PC-9 (cell line): ENCODE measurements at regions not wholly inside any gene's neighbourhood (a gene's known extent, or its start where the extent isn't known, plus 50 kb on each side); places are given as distances from the start of the nearest gene placed in this dataset.

ENCODE experiments used
- BruUV-seq: library from RNA; stranded (reverse); fragments of 400-500 nt; replicated peaks from 2 replicates; lab custom pipeline; 2021; lab: Mats Ljungman, UMichigan
- CTCF ChIA-PET: fragments of 300-600 bp; sonication (Branson Sonifier 250); formaldehyde crosslinking; loops from one replicate; lab custom pipeline; 2022; ENCODE audit warnings: antibody characterized with exemption; lab: Charles Lee
- POLR2A ChIA-PET: fragments of 300-600 bp; sonication (Branson Sonifier 250); formaldehyde crosslinking; loops from one replicate; lab custom pipeline; 2022; ENCODE audit warnings: antibody characterized with exemption; ENCODE audit not compliant: unreplicated experiment; lab: Charles Lee
- DNase-seq, 2 experiments: peaks; one replicate each; pipeline versions ENCODE4 v3.0.0 to v3.0.0-alpha.2; 2015 to 2022; ENCODE audit warnings: mixed read lengths in 1 of 2
- H2AFZ ChIP-seq: fragments of 200-600 bp; sonication (generic); 2 replicates; pipeline ENCODE4 v1.8.1; 2017; ENCODE audit warnings: antibody characterized with exemption
- H3F3A ChIP-seq: fragments of 200-600 bp; sonication (generic); 2 replicates; pipeline ENCODE4 v1.8.1; 2017; ENCODE audit warnings: antibody characterized with exemption, mild to moderate bottlenecking, low read depth; ENCODE audit not compliant: insufficient read depth
- H3K27ac ChIP-seq: fragments of 200-600 bp; sonication (generic); 2 replicates; pipeline ENCODE4 v1.6.1; 2016; ENCODE audit warnings: mixed run types
- H3K27me3 ChIP-seq: fragments of 200-600 bp; sonication (generic); 2 replicates; pipeline ENCODE4 v1.6.1; 2016; ENCODE audit warnings: low read depth, mixed run types; ENCODE audit not compliant: insufficient read depth
- H3K36me3 ChIP-seq: fragments of 200-600 bp; sonication (generic); 2 replicates; pipeline ENCODE4 v1.6.1; 2016; ENCODE audit warnings: low read depth, mixed run types
- H3K4me1 ChIP-seq: fragments of 200-600 bp; sonication (generic); replicated peaks from 2 replicates; pipeline ENCODE4 v1.6.1; 2016; ENCODE audit warnings: mixed run types; ENCODE audit not compliant: insufficient read depth
- H3K4me2 ChIP-seq: fragments of 200-600 bp; sonication (generic); 2 replicates; pipeline ENCODE4 v1.6.1; 2017; ENCODE audit warnings: mixed run types
- H3K4me3 ChIP-seq: fragments of 200-600 bp; sonication (generic); 2 replicates; pipeline ENCODE4 v1.6.1; 2016; ENCODE audit warnings: mixed run types
- H3K79me2 ChIP-seq: fragments of 200-600 bp; sonication (generic); 2 replicates; pipeline ENCODE4 v1.6.1; 2017; ENCODE audit warnings: low read depth, mixed run types
- H3K9me2 ChIP-seq: fragments of 200-600 bp; sonication (generic); 2 replicates; pipeline ENCODE4 v1.8.1; 2017; ENCODE audit warnings: mild to moderate bottlenecking; ENCODE audit not compliant: insufficient read depth
- H3K9me3 ChIP-seq: fragments of 200-600 bp; sonication (generic); 2 replicates; pipeline ENCODE4 v1.8.1; 2016; ENCODE audit warnings: low read depth; ENCODE audit not compliant: insufficient read depth
- H4K20me1 ChIP-seq: fragments of 200-600 bp; sonication (generic); 2 replicates; pipeline ENCODE4 v1.8.1; 2017; ENCODE audit not compliant: insufficient read depth
- CTCF ChIP-seq: fragments of 200-600 bp; sonication (generic); conservative IDR thresholded peaks from 2 replicates; pipeline ENCODE4 v1.6.1; 2017; ENCODE audit warnings: mixed run types, antibody characterized with exemption, mild to moderate bottlenecking, moderate library complexity
- EZH2 ChIP-seq: fragments of 200-600 bp; sonication (generic); IDR thresholded peaks from 2 replicates; pipeline ENCODE4 v1.8.0; 2017; ENCODE audit warnings: antibody characterized with exemption, low read depth
- intact Hi-C: fragments of 100-400 bp; cut with micrococcal nuclease; formaldehyde crosslinking; loops from one replicate; pipeline ENCODE4 v1.10.0; 2022; ENCODE audit not compliant: unreplicated experiment

- H3F3A ChIP-seq = no peaks in the 10 kb centered on the region
- no peaks in the 10 kb centered on the region for H3K79me2 ChIP-seq
- intact Hi-C loops = no loop called here
- ChIA-PET POLR2A (no interaction called here), CTCF (no interaction called here)
- no peaks in the 10 kb centered on the region for H4K20me1 ChIP-seq
- TF ChIP-seq EZH2 (no peak), CTCF (no peak)
- H3K4me3 ChIP-seq = no peak overlapping the region
- H2AFZ ChIP-seq = no peak overlapping the region
- no TSS peak for BruUV-seq
- no peak overlapping the region for H3K27ac ChIP-seq
- no peaks in the 10 kb centered on the region for H3K9me3 ChIP-seq
- H3K4me2 ChIP-seq = no peak overlapping the region
- DNase-seq = no peak
- H3K4me1 ChIP-seq = no peaks in the 10 kb centered on the region
- no peaks in the 10 kb centered on the region for H3K9me2 ChIP-seq
- no peaks in the 10 kb centered on the region for H3K27me3 ChIP-seq
- no peaks in the 10 kb centered on the region for H3K36me3 ChIP-seq
Measured at GRCh38 chr18:39749154-39749553, 2183.6 kb upstream of the CELF4 start.

- Histone ChIP-seq H3K27ac (no peak overlapping the region), H3K4me2 (no peak overlapping the region), H3K4me1 (no peaks in the 10 kb centered on the region), H3K9me2 (no peaks in the 10 kb centered on the region), H3K27me3 (no peaks in the 10 kb centered on the region), H2AFZ (no peak overlapping the region), H4K20me1 (no peaks in the 10 kb centered on the region), H3F3A (no peaks in the 10 kb centered on the region), H3K79me2 (no peaks in the 10 kb centered on the region), H3K4me3 (no peak overlapping the region), H3K36me3 (no peaks in the 10 kb centered on the region), H3K9me3 (no peaks in the 10 kb centered on the region)
- ChIA-PET CTCF (no interaction called here), POLR2A (no interaction called here)
- no peak for DNase-seq
- intact Hi-C loops = no loop called here
- TF ChIP-seq CTCF = no peak
- TF ChIP-seq EZH2 = no peak
- BruUV-seq = no TSS peak
Measured at GRCh38 chr18:39748727-39749126, 2183.1 kb upstream of the CELF4 start.

DNA sequence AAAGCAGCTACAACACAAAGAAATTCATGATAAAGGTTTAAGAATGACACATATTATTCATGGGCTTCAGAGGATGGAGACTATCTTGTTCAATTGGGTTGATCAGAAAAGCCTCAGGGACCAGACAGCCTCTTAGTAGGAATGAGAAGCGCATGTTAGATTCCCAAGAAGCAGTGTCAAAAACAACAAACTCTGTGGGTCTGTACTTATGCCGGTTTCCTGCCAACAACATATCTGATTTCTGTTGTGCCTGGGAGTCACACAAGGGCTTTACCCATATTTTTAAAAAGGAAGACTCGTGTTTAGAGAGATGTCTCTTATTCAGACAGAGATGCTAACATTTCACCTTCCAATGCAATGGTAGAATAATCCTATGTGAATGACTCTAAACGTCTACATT, 2180.6 kb upstream of the CELF4 start:
- Histone ChIP-seq H4K20me1 (no peaks in the 10 kb centered on the region), H3K4me1 (no peaks in the 10 kb centered on the region), H3F3A (no peaks in the 10 kb centered on the region), H3K9me2 (no peaks in the 10 kb centered on the region), H3K36me3 (no peaks in the 10 kb centered on the region), H3K9me3 (no peaks in the 10 kb centered on the region), H3K79me2 (no peaks in the 10 kb centered on the region), H3K27ac (no peak overlapping the region), H3K4me2 (no peak overlapping the region), H3K27me3 (no peaks in the 10 kb centered on the region), H2AFZ (no peak overlapping the region), H3K4me3 (no peak overlapping the region)
- CTCF ChIA-PET = no interaction called here
- no TSS peak for BruUV-seq
- POLR2A ChIA-PET = no interaction called here
- intact Hi-C loops = no loop called here
- DNase-seq = no peak
- no peak for TF ChIP-seq CTCF
- no peak for TF ChIP-seq EZH2
